GM19023 (cell line): ENCODE measurements at regions not wholly inside any gene's neighbourhood (a gene's known extent, or its start where the extent isn't known, plus 50 kb on each side); places are given as distances from the start of the nearest gene placed in this dataset.

Experiments used
- ATAC-seq: cut with Tn5 transposase; IDR thresholded peaks from one replicate; pipeline ENCODE4 v1.9.1; 2021; ENCODE audit warnings: mild to moderate bottlenecking, moderate library complexity; ENCODE audit not compliant: unreplicated experiment

- ATAC-seq: no peak
Measured at GRCh38 chr12:46131732-46132469, 136.9 kb downstream of the SLC38A1 start.

- ATAC-seq: no peak
Measured at GRCh38 chr12:46127656-46128055, 137.3 kb upstream of the SCAF11 start.

GRCh38 chr12:46126050-46126727, 135.8 kb upstream of the SCAF11 start:
- ATAC-seq: no peak

- ATAC-seq: peak; percentile 77
Measured at GRCh38 chr12:46124848-46125619, 134.7 kb upstream of the SCAF11 start.

- ATAC-seq: no peak
Measured at GRCh38 chr12:46124132-46124847, 133.9 kb upstream of the SCAF11 start.

- no peak for ATAC-seq
Measured at GRCh38 chr12:46112364-46112763, 122.0 kb upstream of the SCAF11 start.

GRCh38 chr12:46111715-46112114, 121.3 kb upstream of the SCAF11 start:
- no peak for ATAC-seq

GRCh38 chr12:46110928-46111699, 120.7 kb upstream of the SCAF11 start:
- peak; percentile 41 for ATAC-seq

- no peak for ATAC-seq
Measured at GRCh38 chr12:46110223-46110611, 119.8 kb upstream of the SCAF11 start.

GRCh38 chr12:46109343-46110222, 119.2 kb upstream of the SCAF11 start:
- no peak for ATAC-seq

GRCh38 chr12:46108721-46109120, 118.3 kb upstream of the SCAF11 start:
- peak; percentile 82 for ATAC-seq

- no peak for ATAC-seq
Measured at GRCh38 chr12:46107591-46107990, 117.2 kb upstream of the SCAF11 start.

- no peak for ATAC-seq
Measured at GRCh38 chr12:46105735-46106134, 115.4 kb upstream of the SCAF11 start.

GRCh38 chr12:46103559-46104383, 113.4 kb upstream of the SCAF11 start:
- ATAC-seq: no peak

GRCh38 chr12:46101485-46101869, 111.1 kb upstream of the SCAF11 start:
- no peak for ATAC-seq

GRCh38 chr12:46100551-46101484, 110.4 kb upstream of the SCAF11 start:
- no peak for ATAC-seq

GRCh38 chr12:46089414-46090162, 99.2 kb upstream of the SCAF11 start:
- ATAC-seq: no peak
